B cell (primary cell): ENCODE measurements at regions not wholly inside any gene's neighbourhood (a gene's known extent, or its start where the extent isn't known, plus 50 kb on each side); places are given as distances from the start of the nearest gene placed in this dataset.

Experiments used
- ATAC-seq: fragments of 200-7000 bp; cut with Tn5 transposase; one replicate; pipeline ENCODE4 v1.10.0; 2021; ENCODE audit warnings: low read depth, mild to moderate bottlenecking, moderate number of reproducible peaks, moderate library complexity
- CTCF ChIA-PET: fragments of 350-600 bp; sonication (Branson Sonifier 250); formaldehyde crosslinking; loops from one replicate; lab custom pipeline; 2021; ENCODE audit warnings: antibody characterized with exemption, inconsistent platforms; lab: Charles Lee
- POLR2A ChIA-PET: fragments of 350-600 bp; sonication (Branson Sonifier 250); formaldehyde crosslinking; loops from one replicate; lab custom pipeline; 2021; ENCODE audit warnings: antibody characterized with exemption; lab: Charles Lee
- DNase-seq: peaks from one replicate; pipeline ENCODE4 v3.0.0; 2013
- H2AFZ ChIP-seq: 2 replicates; pipeline ENCODE4 v1.6.1; 2012; ENCODE audit warnings: mild to moderate bottlenecking, low read depth, low read length; ENCODE audit not compliant: insufficient read depth, poor library complexity, severe bottlenecking
- H3K27ac ChIP-seq, 2 donors: 1 replicate in 1 of 2; 2 replicates in 1 of 2; pipeline ENCODE4 v1.5.1; 2012 to 2013; ENCODE audit warnings: low read length in 2 of 2, mild to moderate bottlenecking in 2 of 2, moderate library complexity in 1 of 2
- H3K27me3 ChIP-seq, 4 experiments: fragments of 200-600 bp in 1 of 4; sonication (generic) in 1 of 4; replicated peaks in 1 of 4; 1 replicate in 2 of 4; 2 replicates in 2 of 4; pipeline versions ENCODE4 v1.6.1 to v1.7.0; 2013 to 2016; ENCODE audit warnings: low read length in 3 of 4, mild to moderate bottlenecking in 2 of 4, mixed read lengths in 1 of 4, moderate library complexity in 1 of 4; ENCODE audit not compliant: insufficient read depth in 4 of 4, control insufficient read depth in 3 of 4; ENCODE audit errors: control extremely low read depth in 1 of 4
- H3K36me3 ChIP-seq, 2 experiments: replicated peaks in 1 of 2; 1 replicate in 1 of 2; 2 replicates in 1 of 2; pipeline versions ENCODE4 v1.6.1 to v1.7.1; 2013; ENCODE audit warnings: low read length in 1 of 2; ENCODE audit not compliant: insufficient read depth in 2 of 2, control insufficient read depth in 1 of 2; ENCODE audit errors: control extremely low read depth in 1 of 2, extremely low read depth in 1 of 2
- H3K4me1 ChIP-seq, 2 donors: fragments of 200-600 bp in 1 of 2; sonication (generic) in 1 of 2; 1 replicate in 1 of 2; 2 replicates in 1 of 2; pipeline versions ENCODE4 v1.5.1 to v1.6.1; 2013 to 2017; ENCODE audit warnings: low read length in 2 of 2; ENCODE audit not compliant: control insufficient read depth in 2 of 2, insufficient read depth in 2 of 2
- H3K4me2 ChIP-seq: replicated peaks from 2 replicates; pipeline ENCODE3; 2012; ENCODE audit warnings: mild to moderate bottlenecking, low read depth, low read length; ENCODE audit not compliant: poor library complexity, severe bottlenecking
- H3K4me3 ChIP-seq, 5 experiments: fragments of 200-600 bp in 1 of 5; sonication (generic) in 1 of 5; 1 replicate in 3 of 5; 2 replicates in 2 of 5; pipeline versions ENCODE4 v1.5.1 to v1.7.0; 2011 to 2016; ENCODE audit warnings: low read length in 4 of 5, mild to moderate bottlenecking in 4 of 5, low read depth in 2 of 5, control low read depth in 1 of 5, moderate library complexity in 1 of 5; ENCODE audit not compliant: insufficient read depth in 1 of 5; ENCODE audit errors: control extremely low read depth in 1 of 5, extremely low read depth in 1 of 5
- H3K79me2 ChIP-seq: fragments of 200-600 bp; sonication (generic); one replicate; pipeline ENCODE4 v1.6.0; 2016; ENCODE audit warnings: low read length; ENCODE audit not compliant: control insufficient read depth, insufficient read depth
- H3K9ac ChIP-seq: fragments of 200-600 bp; sonication (generic); 2 replicates; pipeline ENCODE4 v1.6.1; 2017; ENCODE audit warnings: mild to moderate bottlenecking, low read length, moderate library complexity
- H3K9me3 ChIP-seq, 3 donors: one replicate each; pipeline versions ENCODE4 v1.6.1 to v1.7.1; 2013; ENCODE audit warnings: low read length in 2 of 3; ENCODE audit not compliant: control insufficient read depth in 2 of 3, insufficient read depth in 1 of 3; ENCODE audit errors: control extremely low read depth in 1 of 3
- H4K20me1 ChIP-seq: 2 replicates; pipeline ENCODE4 v1.6.0; 2012; ENCODE audit warnings: mild to moderate bottlenecking, low read length; ENCODE audit not compliant: insufficient read depth, control insufficient read depth, poor library complexity, severe bottlenecking
- H3K27ac Mint-ChIP-seq: one replicate; pipeline ENCODE4 v1.8.0; 2021; ENCODE audit warnings: mixed read lengths
- H3K27me3 Mint-ChIP-seq: one replicate; pipeline ENCODE4 v1.8.0; 2021; ENCODE audit warnings: mixed read lengths
- H3K4me1 Mint-ChIP-seq: one replicate; pipeline ENCODE4 v1.8.0; 2021; ENCODE audit warnings: mixed read lengths
- H3K4me3 Mint-ChIP-seq: one replicate; pipeline ENCODE4 v1.8.0; 2021; ENCODE audit warnings: mixed read lengths
- H3K9me3 Mint-ChIP-seq: one replicate; pipeline ENCODE4 v1.8.0; 2022; ENCODE audit warnings: mixed read lengths; ENCODE audit not compliant: insufficient read depth
- CTCF ChIP-seq: fragments of 200-600 bp; IDR thresholded peaks from one replicate; pipeline ENCODE4 v1.8.0; 2022; ENCODE audit warnings: antibody characterized with exemption, mild to moderate bottlenecking
- EZH2 ChIP-seq: IDR thresholded peaks from 2 replicates; pipeline ENCODE4 v1.6.1; 2012; ENCODE audit warnings: borderline replicate concordance, low read depth, mild to moderate bottlenecking, moderate library complexity, low read length; ENCODE audit not compliant: insufficient read depth, poor library complexity, severe bottlenecking
- WGBS: methylation state at CpG from one replicate; pipeline ENCODE4 v1.1.5; 2013; ENCODE audit warnings: missing lambda C conversion rate; ENCODE audit not compliant: insufficient coverage; 5-methylcytosine and 5-hydroxymethylcytosine counted together
- intact Hi-C: fragments of 100-400 bp; cut with micrococcal nuclease; formaldehyde crosslinking; loops from one replicate; pipeline ENCODE4 v1.10.0; 2022

GRCh38 chr7:63037242-63037641, 961.4 kb upstream of the ZNF722 start:
- WGBS, result 69% methylated on average over 5 of the region's 6 CpGs
- Histone ChIP-seq H3K27ac (no peak overlapping the region), H3K4me3 (no peak overlapping the region), H3K27me3 (no peaks in the 10 kb centered on the region), H4K20me1 (no peaks in the 10 kb centered on the region), H2AFZ (no peak overlapping the region), H3K9ac (no peak overlapping the region), H3K4me2 (no peak overlapping the region), H3K9me3 (peaks cover 0 to 59% (median 0%) of the 10 kb centered on the region in 3 donors), H3K79me2 (no peaks in the 10 kb centered on the region), H3K4me1 (no peaks in the 10 kb centered on the region), H3K36me3 (no peaks in the 10 kb centered on the region)
- no peaks in the 10 kb centered on the region for H3K27me3 Mint-ChIP-seq
- H3K4me3 Mint-ChIP-seq, result no peak overlapping the region
- no peaks in the 10 kb centered on the region for H3K4me1 Mint-ChIP-seq
- ATAC-seq, result no peak
- H3K27ac Mint-ChIP-seq, result no peak overlapping the region
- ChIA-PET CTCF (no interaction called here), POLR2A (no interaction called here)
- no peak for DNase-seq
- TF ChIP-seq CTCF (no peak), EZH2 (no peak)
- intact Hi-C loops, result no loop called here
- H3K9me3 Mint-ChIP-seq, result peaks cover 4% of the 10 kb centered on the region

GRCh38 chr7:63038987-63039386, 959.7 kb upstream of the ZNF722 start:
- H3K9me3 Mint-ChIP-seq, result peaks cover 2% of the 10 kb centered on the region
- no peaks in the 10 kb centered on the region for H3K36me3 ChIP-seq
- ChIA-PET CTCF (no interaction called here), POLR2A (no interaction called here)
- no peak overlapping the region for H3K27ac Mint-ChIP-seq
- no peaks in the 10 kb centered on the region for H3K27me3 ChIP-seq
- H3K27ac ChIP-seq, result no peak overlapping the region
- ATAC-seq (no peak), DNase-seq (no peak)
- H3K27me3 Mint-ChIP-seq, result no peaks in the 10 kb centered on the region
- no peak overlapping the region for H2AFZ ChIP-seq
- no peak overlapping the region for H3K4me3 Mint-ChIP-seq
- no peak overlapping the region for H3K4me2 ChIP-seq
- H3K4me1 Mint-ChIP-seq, result no peaks in the 10 kb centered on the region
- 87% methylated on average over 4 of the region's 4 CpGs for WGBS
- peaks cover 0 to 66% (median 0%) of the 10 kb centered on the region in 3 donors for H3K9me3 ChIP-seq
- H3K4me3 ChIP-seq, result no peak overlapping the region
- H3K4me1 ChIP-seq, result no peaks in the 10 kb centered on the region
- H3K79me2 ChIP-seq, result no peaks in the 10 kb centered on the region
- no peak overlapping the region for H3K9ac ChIP-seq
- intact Hi-C loops, result no loop called here
- no peaks in the 10 kb centered on the region for H4K20me1 ChIP-seq
- TF ChIP-seq EZH2 (no peak), CTCF (no peak)
